MM.1S (cell line): ENCODE measurements at regions not wholly inside any gene's neighbourhood (a gene's known extent, or its start where the extent isn't known, plus 50 kb on each side); places are given as distances from the start of the nearest gene placed in this dataset.

Experiments
- DNase-seq: peaks from one replicate; pipeline ENCODE4 v3.0.0-alpha.2; 2015
- H2AFZ ChIP-seq: fragments of 300-600 bp; sonication (generic); 2 replicates; pipeline ENCODE4 v1.6.0; 2016; ENCODE audit warnings: antibody characterized with exemption, low read length
- H3F3A ChIP-seq: fragments of 300-600 bp; sonication (generic); 2 replicates; pipeline ENCODE4 v1.6.1; 2016; ENCODE audit warnings: mild to moderate bottlenecking, antibody characterized with exemption, low read length, moderate library complexity, mixed read lengths; ENCODE audit not compliant: insufficient read depth
- H3K27ac ChIP-seq: fragments of 300-600 bp; sonication (generic); 2 replicates; pipeline ENCODE4 v1.5.1; 2016; ENCODE audit warnings: mild to moderate bottlenecking, low read length
- H3K27me3 ChIP-seq: fragments of 300-600 bp; sonication (generic); replicated peaks from 2 replicates; pipeline ENCODE4 v1.6.0; 2016; ENCODE audit warnings: low read length; ENCODE audit not compliant: insufficient read depth
- H3K36me3 ChIP-seq: fragments of 300-600 bp; sonication (generic); replicated peaks from 2 replicates; pipeline ENCODE4 v1.6.1; 2016; ENCODE audit warnings: mild to moderate bottlenecking, low read length, mixed read lengths; ENCODE audit not compliant: insufficient read depth
- H3K4me1 ChIP-seq: fragments of 300-600 bp; sonication (generic); 2 replicates; pipeline ENCODE4 v1.6.1; 2016; ENCODE audit warnings: low read length, mixed read lengths
- H3K4me2 ChIP-seq: fragments of 300-600 bp; sonication (generic); 2 replicates; pipeline ENCODE4 v1.6.0; 2016; ENCODE audit warnings: low read depth, low read length
- H3K4me3 ChIP-seq: fragments of 300-600 bp; sonication (generic); 2 replicates; pipeline ENCODE4 v1.5.1; 2016; ENCODE audit warnings: low read length, mixed read lengths
- H3K79me2 ChIP-seq: fragments of 300-600 bp; sonication (generic); 2 replicates; pipeline ENCODE4 v1.6.1; 2016; ENCODE audit warnings: mixed run types, low read length, mixed read lengths
- H3K9ac ChIP-seq: fragments of 300-600 bp; sonication (generic); 2 replicates; pipeline ENCODE4 v1.6.1; 2016; ENCODE audit warnings: low read length, mixed read lengths
- H3K9me2 ChIP-seq: fragments of 300-600 bp; sonication (generic); replicated peaks from 2 replicates; pipeline ENCODE4 v1.6.1; 2016; ENCODE audit warnings: mild to moderate bottlenecking, low read length, mixed read lengths; ENCODE audit not compliant: insufficient read depth
- H3K9me3 ChIP-seq: fragments of 300-600 bp; sonication (generic); replicated peaks from 2 replicates; pipeline ENCODE4 v1.6.1; 2016; ENCODE audit warnings: mild to moderate bottlenecking, low read length, mixed read lengths; ENCODE audit not compliant: insufficient read depth
- H4K20me1 ChIP-seq: fragments of 300-600 bp; sonication (generic); 2 replicates; pipeline ENCODE4 v1.6.1; 2016; ENCODE audit warnings: mild to moderate bottlenecking, low read length, moderate library complexity, mixed read lengths; ENCODE audit not compliant: insufficient read depth
- CTCF ChIP-seq: fragments of 300-600 bp; sonication (generic); IDR thresholded peaks from 2 replicates; pipeline ENCODE4 v1.5.1; 2016; ENCODE audit warnings: antibody characterized with exemption, low read length, mixed read lengths
- EZH2 ChIP-seq: fragments of 300-600 bp; sonication (generic); optimal IDR thresholded peaks from 2 replicates; pipeline ENCODE3; 2017; ENCODE audit warnings: low read depth, mild to moderate bottlenecking, antibody characterized with exemption, low read length, mixed read lengths
- EZH2phosphoT487 ChIP-seq: fragments of 300-600 bp; sonication (generic); IDR thresholded peaks from 2 replicates; pipeline ENCODE4 v1.6.1; 2018; ENCODE audit warnings: antibody characterized with exemption, low read length

- H2AFZ ChIP-seq: no peak overlapping the region
- H3K36me3 ChIP-seq: no peaks in the 10 kb centered on the region
- TF ChIP-seq CTCF (no peak), EZH2 (no peak), EZH2phosphoT487 (no peak)
- no peaks in the 10 kb centered on the region for H3K79me2 ChIP-seq
- DNase-seq: no peak
- H4K20me1 ChIP-seq: no peaks in the 10 kb centered on the region
- H3K4me1 ChIP-seq: no peaks in the 10 kb centered on the region
- no peaks in the 10 kb centered on the region for H3K9me3 ChIP-seq
- H3K27ac ChIP-seq: no peak overlapping the region
- no peaks in the 10 kb centered on the region for H3K27me3 ChIP-seq
- H3K4me2 ChIP-seq: no peak overlapping the region
- H3K4me3 ChIP-seq: no peak overlapping the region
- H3K9me2 ChIP-seq: no peaks in the 10 kb centered on the region
- H3F3A ChIP-seq: no peaks in the 10 kb centered on the region
- H3K9ac ChIP-seq: no peak overlapping the region
These were observed 881.0 kb upstream of the CNTNAP5 start for GRCh38 chr2:123144082-123144481.

- no peak for DNase-seq
- Histone ChIP-seq H3K9me2 (no peaks in the 10 kb centered on the region), H3K27ac (no peak overlapping the region), H3K4me1 (no peaks in the 10 kb centered on the region), H3K9me3 (no peaks in the 10 kb centered on the region), H3K4me3 (no peak overlapping the region), H4K20me1 (no peaks in the 10 kb centered on the region), H3K4me2 (no peak overlapping the region), H3K27me3 (no peaks in the 10 kb centered on the region), H3K79me2 (no peaks in the 10 kb centered on the region), H3F3A (no peaks in the 10 kb centered on the region), H3K36me3 (no peaks in the 10 kb centered on the region), H2AFZ (no peak overlapping the region), H3K9ac (no peak overlapping the region)
- no peak for TF ChIP-seq CTCF
- no peak for TF ChIP-seq EZH2phosphoT487
- no peak for TF ChIP-seq EZH2
These were observed 872.0 kb upstream of the CNTNAP5 start for GRCh38 chr2:123153041-123153440.

- Histone ChIP-seq H3K9me2 (no peaks in the 10 kb centered on the region), H3K27me3 (no peaks in the 10 kb centered on the region), H3K4me3 (no peak overlapping the region), H4K20me1 (no peaks in the 10 kb centered on the region), H3K79me2 (no peaks in the 10 kb centered on the region), H3K4me2 (no peak overlapping the region), H3K36me3 (no peaks in the 10 kb centered on the region), H3K9ac (no peak overlapping the region), H3K27ac (no peak overlapping the region), H2AFZ (no peak overlapping the region), H3F3A (no peaks in the 10 kb centered on the region), H3K9me3 (no peaks in the 10 kb centered on the region), H3K4me1 (no peaks in the 10 kb centered on the region)
- TF ChIP-seq CTCF (no peak), EZH2phosphoT487 (no peak), EZH2 (no peak)
- DNase-seq: no peak
These were observed 870.9 kb upstream of the CNTNAP5 start for GRCh38 chr2:123154195-123154594.

GRCh38 chr2:123157016-123157415 is 868.1 kb upstream of the CNTNAP5 start:
- H3K4me1 ChIP-seq: no peaks in the 10 kb centered on the region
- H3K9me3 ChIP-seq: no peaks in the 10 kb centered on the region
- H3K27me3 ChIP-seq: no peaks in the 10 kb centered on the region
- no peaks in the 10 kb centered on the region for H3K36me3 ChIP-seq
- no peak overlapping the region for H3K27ac ChIP-seq
- no peaks in the 10 kb centered on the region for H4K20me1 ChIP-seq
- H2AFZ ChIP-seq: no peak overlapping the region
- H3K4me3 ChIP-seq: no peak overlapping the region
- DNase-seq: no peak
- H3F3A ChIP-seq: no peaks in the 10 kb centered on the region
- TF ChIP-seq EZH2phosphoT487 (no peak), CTCF (no peak), EZH2 (no peak)
- H3K79me2 ChIP-seq: no peaks in the 10 kb centered on the region
- H3K9me2 ChIP-seq: no peaks in the 10 kb centered on the region
- H3K9ac ChIP-seq: no peak overlapping the region
- no peak overlapping the region for H3K4me2 ChIP-seq
